GM21526 (cell line): ENCODE measurements at regions not wholly inside any gene's neighbourhood (a gene's known extent, or its start where the extent isn't known, plus 50 kb on each side); places are given as distances from the start of the nearest gene placed in this dataset.

Source experiments
- ATAC-seq: cut with Tn5 transposase; IDR thresholded peaks from one replicate; pipeline ENCODE4 v1.9.1; 2021; ENCODE audit warnings: moderate library complexity; ENCODE audit not compliant: unreplicated experiment, low FRiP score

- ATAC-seq, result no peak
Observed at GRCh38 chr16:79918916-79919315, 318.4 kb upstream of the MAF start.

- ATAC-seq, result no peak
Observed at GRCh38 chr16:79915761-79916160, 315.2 kb upstream of the MAF start.

- ATAC-seq, result no peak
Observed at GRCh38 chr16:79914961-79915720, 314.6 kb upstream of the MAF start.

- no peak for ATAC-seq
Observed at GRCh38 chr16:79912592-79913310, 312.2 kb upstream of the MAF start.

- ATAC-seq, result no peak
Observed at GRCh38 chr16:79911660-79912059, 311.1 kb upstream of the MAF start.

GRCh38 chr16:79909571-79909970, 309.0 kb upstream of the MAF start:
- no peak for ATAC-seq

GRCh38 chr16:79903471-79903870, 302.9 kb upstream of the MAF start:
- ATAC-seq, result no peak

GRCh38 chr16:79902351-79902750, 301.8 kb upstream of the MAF start:
- ATAC-seq, result no peak

- ATAC-seq, result no peak
Observed at GRCh38 chr16:79901522-79901921, 301.0 kb upstream of the MAF start.

- ATAC-seq, result no peak
Observed at GRCh38 chr16:79899716-79900115, 299.2 kb upstream of the MAF start.

- no peak for ATAC-seq
Observed at GRCh38 chr16:79899316-79899715, 298.8 kb upstream of the MAF start.

GRCh38 chr16:79898703-79899102, 298.2 kb upstream of the MAF start:
- no peak for ATAC-seq

- no peak for ATAC-seq
Observed at GRCh38 chr16:79897453-79898146, 297.1 kb upstream of the MAF start.

- ATAC-seq, result no peak
Observed at GRCh38 chr16:79897104-79897452, 296.5 kb upstream of the MAF start.

- ATAC-seq, result no peak
Observed at GRCh38 chr16:79895917-79896203, 295.3 kb upstream of the MAF start.

- no peak for ATAC-seq
Observed at GRCh38 chr16:79895053-79895916, 294.7 kb upstream of the MAF start.

GRCh38 chr16:79893445-79893844, 292.9 kb upstream of the MAF start:
- ATAC-seq, result no peak

GRCh38 chr16:79892278-79892677, 291.7 kb upstream of the MAF start:
- ATAC-seq, result no peak

GRCh38 chr16:79891458-79891857, 290.9 kb upstream of the MAF start:
- ATAC-seq, result no peak

- ATAC-seq, result no peak
Observed at GRCh38 chr16:79887541-79888540, 287.3 kb upstream of the MAF start.
